Heart left ventricle (tissue), 13 donors: ENCODE measurements at regions not wholly inside any gene's neighbourhood (a gene's known extent, or its start where the extent isn't known, plus 50 kb on each side); places are given as distances from the start of the nearest gene placed in this dataset.

Experiments
- CTCF ChIP-seq, 12 donors: fragments of 200-600 bp; sonication (generic) in 4 of 12; IDR thresholded peaks; one replicate each; pipeline versions ENCODE4 v1.5.0 to v1.8.0; 2018 to 2022; ENCODE audit warnings: antibody characterized with exemption in 12 of 12, mild to moderate bottlenecking in 5 of 12
- POLR2A ChIP-seq, 2 donors: fragments of 450-650 bp; IDR thresholded peaks; one replicate each; pipeline ENCODE4 v1.6.1; 2017; ENCODE audit warnings: antibody characterized with exemption in 2 of 2, mild to moderate bottlenecking in 2 of 2, moderate library complexity in 2 of 2
- donor health status: ischemic (EF 13 %, LVEDD 7.1; RV severe dilation, severe dysfunction).
- donor health status: DM: no; HTN: yes; CAD: no.
- donor health status: DM: no; HTN: no; CAD: no.
- donor health status: ischemic (EF 25% LVEDD 6.9; RV normal size, moderate dysfunction).
- donor health status: ischemic (EF 25% LVEDD 5.7; RV mildly dilated, moderate dysfunction).
- donor health status: ischemic (EF 35%, LVEDD 5.7; RV mildly dilated, moderate dysfunction).
- donor health status: nonischemic (EF 11% LVEDD 7.7; RV severe dilation, severe dysfunction).
- donor health status: DM: yes; HTN: yes; CAD: no.
- donor health status: PGD.
- donor health status: ischemic (EF 29% LVEDD 5.4; RV normal size, mild dysfunction).
- donor health status: nonischemic (EF 23%, LVEDD 6.1; RV moderate dilation, normal function).

- TF ChIP-seq CTCF (IDR thresholded peaks at IDR 0.05) (no peak), POLR2A (IDR thresholded peaks at IDR 0.05) (no peak)
Observed at GRCh38 chrX:82775426-82775825, 732.7 kb upstream of the POU3F4 start.
